CD4-positive, alpha-beta T cell (primary cell): ENCODE measurements at regions not wholly inside any gene's neighbourhood (a gene's known extent, or its start where the extent isn't known, plus 50 kb on each side); places are given as distances from the start of the nearest gene placed in this dataset.

Source experiments
- ATAC-seq: fragments of 200-7000 bp; cut with Tn5 transposase; one replicate; pipeline ENCODE4 v1.10.0; 2022; ENCODE audit warnings: mild to moderate bottlenecking; ENCODE audit not compliant: poor library complexity
- CTCF ChIA-PET: fragments of 350-600 bp; sonication (Branson Sonifier 250); formaldehyde crosslinking; loops from one replicate; lab custom pipeline; 2021; ENCODE audit warnings: antibody characterized with exemption, inconsistent platforms; lab: Charles Lee
- POLR2A ChIA-PET: fragments of 350-600 bp; sonication (Branson Sonifier 250); formaldehyde crosslinking; loops from one replicate; lab custom pipeline; 2021; ENCODE audit warnings: antibody characterized with exemption, inconsistent platforms; lab: Charles Lee
- DNase-seq, 14 experiments: peaks; one replicate each; pipeline ENCODE4 v3.0.0-alpha.2; 2013 to 2020; ENCODE audit warnings: mixed read lengths in 2 of 14
- H3K27ac ChIP-seq, 2 donors: one replicate each; pipeline versions ENCODE4 v1.5.1 to v1.7.0; 2013; ENCODE audit warnings: low read length in 2 of 2, low read depth in 1 of 2, mild to moderate bottlenecking in 1 of 2
- H3K27me3 ChIP-seq, 2 experiments: 1 replicate in 1 of 2; 2 replicates in 1 of 2; pipeline versions ENCODE4 v1.6.1 to v1.7.0; 2013; ENCODE audit warnings: low read length in 2 of 2, control low read depth in 1 of 2, mild to moderate bottlenecking in 1 of 2, moderate library complexity in 1 of 2; ENCODE audit not compliant: insufficient read depth in 2 of 2, control insufficient read depth in 1 of 2
- H3K36me3 ChIP-seq: one replicate; pipeline ENCODE4 v1.6.1; 2013; ENCODE audit warnings: low read length, control low read depth; ENCODE audit not compliant: insufficient read depth
- H3K4me1 ChIP-seq: one replicate; pipeline ENCODE4 v1.6.1; 2013; ENCODE audit warnings: low read length, control low read depth; ENCODE audit not compliant: insufficient read depth
- H3K4me3 ChIP-seq: one replicate; pipeline ENCODE4 v1.5.1; 2013; ENCODE audit warnings: mild to moderate bottlenecking, low read length, moderate library complexity
- H3K9me3 ChIP-seq, 2 experiments: 1 replicate in 1 of 2; 2 replicates in 1 of 2; pipeline versions ENCODE4 v1.6.1 to v1.7.0; 2013; ENCODE audit warnings: low read length in 2 of 2, mild to moderate bottlenecking in 2 of 2, control low read depth in 1 of 2, moderate library complexity in 1 of 2; ENCODE audit not compliant: control insufficient read depth in 1 of 2, insufficient read depth in 1 of 2
- H3K27ac Mint-ChIP-seq: one replicate; pipeline ENCODE4 v1.8.0; 2020; ENCODE audit warnings: mixed read lengths
- H3K27me3 Mint-ChIP-seq: one replicate; pipeline ENCODE4 v1.8.0; 2021; ENCODE audit warnings: mixed read lengths
- H3K36me3 Mint-ChIP-seq: one replicate; pipeline ENCODE4 v1.8.0; 2021; ENCODE audit warnings: low read depth, mixed read lengths
- H3K4me1 Mint-ChIP-seq: one replicate; pipeline ENCODE4 v1.8.0; 2021; ENCODE audit warnings: low read depth, mixed read lengths
- H3K4me3 Mint-ChIP-seq: one replicate; pipeline ENCODE4 v1.8.0; 2020; ENCODE audit warnings: mild to moderate bottlenecking, mixed read lengths
- H3K9me3 Mint-ChIP-seq: one replicate; pipeline ENCODE4 v1.8.0; 2020; ENCODE audit warnings: mixed read lengths
- intact Hi-C, 2 experiments: fragments of 100-400 bp; cut with DNase I in 1 of 2; cut with micrococcal nuclease in 1 of 2; formaldehyde crosslinking; loops; one replicate each; pipeline versions ENCODE4 v1.15.1 to v1.9.0; 2023 to 2025; cut with DNase I, micrococcal nuclease
- TF ChIP-seq, protein P1 (sequence below): fragments of 200-600 bp; IDR thresholded peaks from one replicate; pipeline ENCODE4 v1.8.0; 2022; ENCODE audit warnings: antibody characterized with exemption, mild to moderate bottlenecking

- no peaks in the 10 kb centered on the region for H3K36me3 Mint-ChIP-seq
- no peak overlapping the region for H3K4me3 ChIP-seq
- no peak overlapping the region for H3K27ac ChIP-seq
- no peaks in the 10 kb centered on the region for H3K9me3 Mint-ChIP-seq
- no peaks in the 10 kb centered on the region for H3K27me3 ChIP-seq
- no peak overlapping the region for H3K27ac Mint-ChIP-seq
- no peaks in the 10 kb centered on the region for H3K4me1 Mint-ChIP-seq
- POLR2A ChIA-PET, result no interaction called here
- CTCF ChIA-PET, result no interaction called here
- no peak for DNase-seq
- no peaks in the 10 kb centered on the region for H3K36me3 ChIP-seq
- no peaks in the 10 kb centered on the region for H3K27me3 Mint-ChIP-seq
- no peak for ATAC-seq
- no peaks in the 10 kb centered on the region for H3K4me1 ChIP-seq
- intact Hi-C loops, result no loop called here
- H3K9me3 ChIP-seq, result no peaks in the 10 kb centered on the region
- TF ChIP-seq, protein P1, sequence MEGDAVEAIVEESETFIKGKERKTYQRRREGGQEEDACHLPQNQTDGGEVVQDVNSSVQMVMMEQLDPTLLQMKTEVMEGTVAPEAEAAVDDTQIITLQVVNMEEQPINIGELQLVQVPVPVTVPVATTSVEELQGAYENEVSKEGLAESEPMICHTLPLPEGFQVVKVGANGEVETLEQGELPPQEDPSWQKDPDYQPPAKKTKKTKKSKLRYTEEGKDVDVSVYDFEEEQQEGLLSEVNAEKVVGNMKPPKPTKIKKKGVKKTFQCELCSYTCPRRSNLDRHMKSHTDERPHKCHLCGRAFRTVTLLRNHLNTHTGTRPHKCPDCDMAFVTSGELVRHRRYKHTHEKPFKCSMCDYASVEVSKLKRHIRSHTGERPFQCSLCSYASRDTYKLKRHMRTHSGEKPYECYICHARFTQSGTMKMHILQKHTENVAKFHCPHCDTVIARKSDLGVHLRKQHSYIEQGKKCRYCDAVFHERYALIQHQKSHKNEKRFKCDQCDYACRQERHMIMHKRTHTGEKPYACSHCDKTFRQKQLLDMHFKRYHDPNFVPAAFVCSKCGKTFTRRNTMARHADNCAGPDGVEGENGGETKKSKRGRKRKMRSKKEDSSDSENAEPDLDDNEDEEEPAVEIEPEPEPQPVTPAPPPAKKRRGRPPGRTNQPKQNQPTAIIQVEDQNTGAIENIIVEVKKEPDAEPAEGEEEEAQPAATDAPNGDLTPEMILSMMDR, result no peak
- H3K4me3 Mint-ChIP-seq, result no peak overlapping the region
Observed at GRCh38 chr6:15044948-15045347, 200.9 kb upstream of the JARID2 start.

DNA sequence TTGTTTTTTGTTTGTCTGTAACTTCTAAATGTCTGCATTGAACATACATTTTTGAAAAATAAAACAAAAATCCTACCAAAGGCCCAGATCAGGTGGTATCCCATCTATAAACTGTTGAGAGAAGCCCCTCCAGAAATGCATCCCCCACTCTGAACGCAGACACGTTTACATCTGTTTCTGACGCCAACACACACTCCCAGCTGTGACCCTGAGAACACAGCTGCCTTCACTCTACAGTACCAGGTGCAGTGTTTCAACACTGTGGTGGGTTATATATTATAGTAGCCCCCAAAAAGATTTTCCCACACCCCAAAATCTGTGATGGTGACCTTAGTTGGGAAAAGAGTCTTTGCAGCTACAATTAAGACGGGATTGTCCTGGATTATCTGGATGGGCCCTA lies 199.1 kb upstream of the JARID2 start:
- ChIA-PET CTCF (no interaction called here), POLR2A (no interaction called here)
- Mint-ChIP-seq H3K9me3 (no peaks in the 10 kb centered on the region), H3K27me3 (no peaks in the 10 kb centered on the region), H3K36me3 (no peaks in the 10 kb centered on the region), H3K27ac (no peak overlapping the region), H3K4me3 (no peak overlapping the region), H3K4me1 (no peaks in the 10 kb centered on the region)
- H3K36me3 ChIP-seq, result no peaks in the 10 kb centered on the region
- DNase-seq (no peak), ATAC-seq (no peak)
- no peak overlapping the region for H3K27ac ChIP-seq
- H3K9me3 ChIP-seq, result no peaks in the 10 kb centered on the region
- no peak overlapping the region for H3K4me3 ChIP-seq
- no peaks in the 10 kb centered on the region for H3K4me1 ChIP-seq
- intact Hi-C loops, result no loop called here
- TF ChIP-seq, protein P1, result no peak
- H3K27me3 ChIP-seq, result no peaks in the 10 kb centered on the region

DNA sequence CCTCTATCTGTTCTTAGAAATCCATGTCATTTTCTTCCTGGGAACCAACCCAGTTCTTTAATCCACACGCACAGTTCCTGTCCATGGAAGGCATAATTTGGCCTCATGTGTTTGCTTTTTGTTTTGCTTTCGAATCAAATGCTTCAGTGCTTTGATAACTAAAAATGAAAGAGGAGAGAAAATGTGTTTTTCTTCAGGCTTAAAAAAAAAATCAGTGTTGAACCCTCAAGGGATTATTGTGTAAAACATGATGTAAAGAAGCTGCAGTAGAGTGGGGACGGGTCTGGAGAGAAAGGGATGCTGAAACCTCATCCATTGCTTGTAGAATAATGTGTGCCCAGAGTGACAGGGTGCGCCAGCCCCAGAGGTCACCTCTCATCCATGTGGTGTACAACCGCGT lies 197.5 kb upstream of the JARID2 start:
- ATAC-seq, result no peak
- H3K4me3 Mint-ChIP-seq, result no peak overlapping the region
- Histone ChIP-seq H3K4me3 (no peak overlapping the region), H3K36me3 (no peaks in the 10 kb centered on the region), H3K27ac (no peak overlapping the region), H3K4me1 (no peaks in the 10 kb centered on the region), H3K9me3 (no peaks in the 10 kb centered on the region), H3K27me3 (no peaks in the 10 kb centered on the region)
- TF ChIP-seq, protein P1, result no peak
- POLR2A ChIA-PET, result no interaction called here
- H3K27me3 Mint-ChIP-seq, result no peaks in the 10 kb centered on the region
- H3K27ac Mint-ChIP-seq, result no peak overlapping the region
- no peaks in the 10 kb centered on the region for H3K9me3 Mint-ChIP-seq
- no peaks in the 10 kb centered on the region for H3K36me3 Mint-ChIP-seq
- DNase-seq, result no peak
- CTCF ChIA-PET, result no interaction called here
- H3K4me1 Mint-ChIP-seq, result no peaks in the 10 kb centered on the region
- intact Hi-C loops, result no loop called here
